SHP77 treated with DMSO at 0.1 percent for 48 hours (cell line): ENCODE measurements at regions not wholly inside any gene's neighbourhood (a gene's known extent, or its start where the extent isn't known, plus 50 kb on each side); places are given as distances from the start of the nearest gene placed in this dataset.
"Not testable (repeated sequence)": the region's sequence is repeated elsewhere in the genome, so short reads cannot be mapped to it uniquely, and the experiment has no call there.

Experiments used
- DNase-seq: peaks from one replicate; lab custom pipeline; 2025; lab: John Stamatoyannopoulos, UW

GRCh38 chr5:3103262-3103811, 351.9 kb upstream of the IRX2 start:
- DNase-seq: no peak

DNA sequence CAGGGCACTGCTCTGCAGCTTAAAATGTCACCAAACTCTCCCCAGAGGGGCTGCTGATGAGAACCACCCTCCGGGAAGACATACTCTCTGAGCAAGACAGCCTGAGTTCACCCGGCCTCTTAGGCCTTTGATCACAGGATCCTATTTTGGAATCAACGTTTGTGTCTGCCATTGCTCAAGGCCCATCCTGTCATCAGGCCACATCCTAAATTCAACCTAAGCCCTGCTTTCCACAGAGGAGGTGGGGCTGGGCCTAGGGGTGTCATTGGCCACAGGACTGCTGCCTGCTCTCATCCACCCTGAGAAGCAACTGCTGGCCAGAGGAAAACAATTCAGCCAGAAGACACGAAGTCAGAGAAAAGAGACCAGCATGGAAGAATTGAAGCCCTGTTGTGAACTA, 351.1 kb upstream of the IRX2 start:
- no peak for DNase-seq

DNA sequence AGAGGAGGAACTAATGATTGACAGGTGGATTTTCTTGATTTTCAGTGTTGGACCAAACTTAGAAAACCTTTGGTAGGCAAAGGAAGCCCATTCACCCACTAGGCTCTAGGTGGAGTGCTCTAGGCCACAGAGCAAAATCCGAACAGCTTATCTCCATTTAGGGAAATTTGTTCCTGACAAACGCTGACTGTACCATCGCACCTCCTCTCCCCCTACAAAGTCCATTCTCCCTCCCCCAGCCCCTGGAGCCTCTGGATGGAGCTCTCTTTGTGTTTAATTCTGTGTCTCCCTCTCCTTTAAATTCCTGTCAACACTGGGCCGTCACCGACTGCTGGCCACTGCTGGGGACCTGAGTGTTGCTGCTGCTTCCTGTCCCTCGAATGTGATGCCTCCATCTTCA, 350.1 kb upstream of the IRX2 start:
- DNase-seq: no peak

GRCh38 chr5:3100921-3101551, 349.6 kb upstream of the IRX2 start:
- DNase-seq: no peak

DNA sequence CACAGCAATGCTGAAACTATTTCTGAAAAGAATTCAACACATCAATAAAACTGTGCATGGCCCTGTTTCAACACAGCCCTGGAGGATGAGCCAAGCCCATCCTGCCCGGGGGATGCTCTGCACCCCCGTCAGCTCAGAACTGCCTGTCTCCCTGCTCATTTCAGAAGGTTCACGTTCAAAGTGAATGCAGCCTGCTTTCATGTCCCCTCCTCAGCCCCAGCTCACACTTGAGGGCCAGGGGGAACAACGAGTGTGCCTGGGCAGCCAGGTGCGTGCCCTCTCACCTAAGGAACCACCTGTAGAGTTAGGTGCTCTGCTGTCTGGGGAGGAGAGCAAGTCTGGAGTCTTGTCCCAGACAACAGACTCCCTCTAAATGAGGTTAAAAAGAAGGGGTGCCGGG, 348.5 kb upstream of the IRX2 start:
- no peak for DNase-seq

- DNase-seq: no peak
These were observed 348.0 kb upstream of the IRX2 start for GRCh38 chr5:3099526-3099925.

GRCh38 chr5:3098821-3099220, 347.3 kb upstream of the IRX2 start:
- DNase-seq: no peak

DNA sequence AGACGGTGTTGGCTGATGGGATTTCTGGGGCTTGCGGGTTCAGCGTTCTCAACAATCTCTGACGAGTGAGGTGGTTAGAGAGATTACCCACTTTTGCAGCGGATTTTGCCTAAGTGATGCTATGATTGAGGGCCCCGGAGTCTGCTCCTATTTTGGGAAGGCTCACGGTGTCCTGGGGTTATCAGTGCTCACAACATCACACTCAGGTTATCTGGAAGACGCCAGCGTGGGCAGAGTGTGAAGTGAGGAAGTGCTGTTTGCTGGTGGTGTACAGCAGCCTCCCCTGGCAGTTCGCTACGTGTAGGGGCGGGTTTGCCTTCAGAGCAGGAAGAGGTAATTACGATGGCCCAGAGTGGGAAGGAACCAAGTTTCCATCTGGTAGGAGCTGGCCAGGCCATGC, 341.2 kb upstream of the IRX2 start:
- no peak for DNase-seq

- DNase-seq: no peak
These were observed 340.7 kb upstream of the IRX2 start for GRCh38 chr5:3092211-3092610.

- no peak for DNase-seq
These were observed 339.7 kb upstream of the IRX2 start for GRCh38 chr5:3091040-3091774.

GRCh38 chr5:3090305-3090704, 338.8 kb upstream of the IRX2 start:
- DNase-seq: not testable (repeated sequence)

- DNase-seq: no peak
These were observed 328.9 kb upstream of the IRX2 start for GRCh38 chr5:3080366-3080765.

DNA sequence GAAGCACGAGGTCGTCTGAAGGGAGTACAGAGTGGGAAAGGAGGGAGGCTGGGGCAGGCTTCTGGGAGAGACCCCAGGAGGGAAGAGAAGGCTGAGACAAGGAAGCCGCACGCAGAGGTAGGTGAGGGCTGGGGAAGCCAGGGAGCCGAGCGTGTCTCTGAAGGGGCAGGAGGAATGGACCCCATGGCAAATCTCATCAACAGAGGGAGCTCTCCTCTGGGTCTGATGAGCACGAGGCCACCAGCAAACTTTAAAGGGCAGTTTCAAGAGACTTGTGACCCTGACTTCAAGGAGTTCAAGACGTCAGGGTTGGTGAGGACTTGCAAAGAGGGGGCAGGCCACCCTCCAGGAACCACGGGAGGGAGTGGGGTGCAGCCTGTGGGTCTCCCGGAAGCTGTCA, 326.2 kb upstream of the IRX2 start:
- no peak for DNase-seq

GRCh38 chr5:3075309-3075708, 323.8 kb upstream of the IRX2 start:
- no peak for DNase-seq

DNA sequence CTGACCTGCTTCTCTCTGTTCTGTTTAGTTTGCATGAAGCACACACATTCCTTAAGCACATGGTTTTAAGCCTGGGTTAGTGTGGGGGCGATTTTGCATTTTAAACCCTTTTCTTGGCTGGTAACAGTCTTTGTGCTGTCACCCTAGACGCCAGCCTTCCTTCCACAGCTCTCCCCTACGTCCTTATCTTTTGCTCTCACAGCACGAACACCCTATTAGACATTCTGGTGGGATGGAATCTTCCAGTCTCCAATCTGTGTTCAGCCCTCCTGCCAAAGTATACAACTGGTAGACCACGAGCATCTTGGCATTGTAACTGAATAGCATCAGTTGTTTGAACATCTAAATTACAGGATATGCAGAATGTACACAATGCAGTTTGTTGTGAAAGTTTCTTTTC, 316.9 kb upstream of the IRX2 start:
- DNase-seq: no peak

DNA sequence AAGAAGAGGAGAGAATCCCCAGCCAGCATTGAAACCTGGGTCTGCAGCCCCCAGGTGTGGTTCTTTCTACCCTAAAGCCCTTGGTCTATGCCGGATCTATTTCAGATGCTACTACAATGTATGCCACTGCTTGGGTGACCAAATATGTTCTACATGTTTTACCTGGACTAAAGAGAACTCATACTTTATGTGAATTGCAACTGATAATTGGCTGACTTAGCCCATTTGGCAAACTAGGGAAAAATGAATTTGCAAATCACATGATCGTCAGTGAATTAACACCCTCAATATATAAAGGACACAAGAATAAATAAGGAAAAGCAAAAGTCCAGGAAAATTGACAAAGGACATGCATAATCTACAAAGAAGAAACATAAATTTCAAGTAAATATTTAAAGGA, 308.8 kb upstream of the IRX2 start:
- DNase-seq: no peak

DNA sequence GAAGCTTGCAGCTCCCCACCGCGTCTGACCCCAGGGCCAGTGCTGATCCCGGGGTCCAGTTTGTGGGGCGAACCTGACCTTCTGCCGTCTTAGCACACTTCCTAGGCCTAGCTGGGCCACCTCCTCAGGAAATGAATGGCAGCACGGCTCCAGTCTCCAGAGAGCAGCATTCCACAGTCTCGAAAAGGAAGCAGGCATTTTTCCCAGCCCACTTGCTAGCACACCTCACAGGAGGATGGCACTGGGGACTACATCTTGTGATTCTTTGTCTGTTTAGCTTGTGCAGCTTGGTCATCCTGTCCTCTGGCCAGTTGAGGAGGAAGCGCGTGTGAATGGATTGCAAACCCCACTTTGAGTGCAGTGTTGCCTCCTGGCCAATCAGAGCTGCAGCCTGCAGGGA, 308.0 kb upstream of the IRX2 start:
- DNase-seq: no peak

DNA sequence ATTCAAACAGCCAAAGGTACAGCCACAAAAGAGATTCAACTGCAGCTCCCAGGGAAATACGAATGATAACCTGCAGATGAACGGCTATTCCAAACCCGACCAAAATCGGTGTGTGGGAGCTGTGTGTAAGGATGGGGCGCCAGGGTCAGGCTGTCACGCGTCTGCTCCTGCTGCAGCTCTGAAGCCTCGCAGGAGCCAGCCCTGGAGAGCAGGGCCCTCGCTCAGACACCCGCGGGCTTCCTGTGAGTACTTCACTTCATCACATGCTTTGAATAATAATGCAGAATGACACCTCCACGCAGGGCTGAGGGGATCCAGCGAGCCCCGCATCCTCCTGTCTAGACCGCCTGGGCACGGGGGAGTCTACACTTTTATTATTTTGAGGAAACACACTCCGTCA, 307.5 kb upstream of the IRX2 start:
- DNase-seq: no peak

DNA sequence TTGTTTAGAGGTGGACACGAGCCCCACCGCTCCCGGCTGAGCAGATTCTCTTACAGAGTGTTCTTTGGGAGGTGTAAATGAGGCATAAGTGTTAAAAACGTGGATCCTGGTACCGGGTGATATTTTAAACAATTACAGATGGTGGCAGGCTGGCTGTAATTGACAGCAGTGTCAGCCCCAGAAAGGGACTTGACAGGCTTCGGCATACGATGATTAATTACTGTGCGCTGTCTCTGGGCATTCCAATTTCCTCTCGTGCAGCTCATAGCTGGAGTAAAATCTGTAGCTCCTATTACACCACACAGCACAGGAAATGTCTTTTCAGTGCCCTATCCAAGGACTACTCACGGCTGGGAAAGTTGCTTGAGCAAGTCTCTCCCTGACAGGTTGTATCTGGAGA, 305.4 kb upstream of the IRX2 start:
- no peak for DNase-seq

GRCh38 chr5:3051400-3051799, 299.9 kb upstream of the IRX2 start:
- no peak for DNase-seq

- DNase-seq: no peak
These were observed 299.4 kb upstream of the IRX2 start for GRCh38 chr5:3050863-3051262.

DNA sequence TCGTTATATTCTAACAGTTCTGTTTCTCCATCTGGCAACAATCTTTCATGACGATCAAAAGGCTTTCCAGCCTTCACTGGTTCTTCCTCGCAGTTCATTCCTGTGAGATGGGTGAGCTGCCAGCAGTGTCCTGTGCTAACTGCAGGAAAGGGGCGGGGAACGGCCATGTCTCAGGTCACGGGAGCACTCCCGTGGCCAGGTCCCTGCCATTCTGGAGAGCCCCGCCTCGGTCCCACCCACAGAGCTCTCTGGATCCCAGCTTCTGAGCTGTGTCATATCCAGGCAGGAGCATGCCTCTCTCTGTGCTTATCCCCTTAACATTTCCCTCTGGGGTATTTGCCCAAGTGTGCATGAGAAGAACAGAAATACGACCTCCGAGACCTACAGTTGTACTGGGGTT, 297.8 kb upstream of the IRX2 start:
- no peak for DNase-seq

DNA sequence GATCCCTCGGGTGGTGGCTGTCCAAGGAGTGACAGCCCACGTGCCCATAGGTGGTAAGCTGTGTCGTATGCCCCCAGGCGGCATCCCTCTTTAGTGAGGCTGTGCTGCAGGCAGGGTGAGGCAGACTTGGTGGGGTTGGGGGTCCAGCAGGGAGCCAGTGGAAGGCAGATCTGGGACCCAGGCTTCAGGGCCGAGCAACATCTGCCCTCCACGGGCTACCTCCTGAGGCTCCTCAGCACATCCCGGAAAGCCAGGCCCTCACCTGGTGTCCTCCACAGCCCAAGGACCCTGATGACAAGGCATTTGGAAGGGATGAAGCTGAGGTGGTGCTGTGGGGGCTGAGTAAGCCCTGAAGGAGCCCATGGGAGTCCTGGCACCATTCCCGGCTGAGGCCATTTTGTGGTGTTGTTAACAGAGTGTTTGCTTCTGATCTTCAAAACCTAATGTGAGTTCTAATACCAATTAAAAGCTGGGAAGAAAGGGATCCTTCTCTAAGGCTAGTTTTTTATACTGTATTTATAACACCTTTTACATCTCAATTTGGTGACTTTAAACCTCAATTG, 295.8 kb upstream of the IRX2 start:
- no peak for DNase-seq
